Chondrocyte (in vitro differentiated cells): ENCODE measurements at regions not wholly inside any gene's neighbourhood (a gene's known extent, or its start where the extent isn't known, plus 50 kb on each side); places are given as distances from the start of the nearest gene placed in this dataset.

Experiments
- DNase-seq: peaks from one replicate; pipeline ENCODE4 v3.0.0; 2021; ENCODE audit warnings: mixed read lengths, low spot score
- H3K27ac Mint-ChIP-seq: one replicate; pipeline ENCODE4 v1.8.0; 2021; ENCODE audit warnings: mild to moderate bottlenecking, moderate library complexity, mixed read lengths; ENCODE audit not compliant: unreplicated experiment
- H3K27me3 Mint-ChIP-seq: 2 replicates; pipeline ENCODE4 v1.8.0; 2021; ENCODE audit warnings: low read depth, mixed read lengths
- H3K36me3 Mint-ChIP-seq: 2 replicates; pipeline ENCODE4 v1.8.0; 2021; ENCODE audit warnings: low read depth, mixed read lengths
- H3K4me1 Mint-ChIP-seq: 2 replicates; pipeline ENCODE4 v1.8.0; 2021; ENCODE audit warnings: low read depth, mild to moderate bottlenecking, mixed read lengths
- H3K4me3 Mint-ChIP-seq: one replicate; pipeline ENCODE4 v1.8.0; 2021; ENCODE audit warnings: mild to moderate bottlenecking, moderate library complexity, mixed read lengths; ENCODE audit not compliant: unreplicated experiment
- H3K9me3 Mint-ChIP-seq: 2 replicates; pipeline ENCODE4 v1.8.0; 2021; ENCODE audit warnings: low read depth, mixed read lengths
- CTCF ChIP-seq: fragments of 200-600 bp; sonication (generic); IDR thresholded peaks from 2 replicates; pipeline ENCODE4 v1.5.0; 2021; ENCODE audit warnings: antibody characterized with exemption, mild to moderate bottlenecking, moderate library complexity

DNA sequence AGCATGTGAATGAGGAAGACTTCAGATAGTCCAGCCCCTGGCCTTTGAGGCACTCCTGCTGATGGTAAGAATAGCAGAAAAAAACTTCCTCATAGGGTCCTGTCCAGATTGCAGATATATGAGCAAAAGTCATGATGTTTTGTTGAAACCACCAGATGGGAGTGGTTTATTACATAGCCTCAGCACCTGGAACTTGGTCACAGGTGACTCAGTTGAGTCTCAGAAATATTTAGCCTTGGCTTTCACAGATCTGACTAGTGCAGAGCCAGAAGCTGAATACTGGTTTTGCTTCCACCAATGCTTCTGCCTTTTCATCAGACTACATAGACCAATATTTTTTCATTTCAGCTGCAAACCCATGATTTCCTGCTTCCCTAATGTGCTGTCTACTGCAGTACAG, 994.9 kb upstream of the SLIT2 start:
- no peak for DNase-seq
- H3K9me3 Mint-ChIP-seq: peaks cover 15% of the 10 kb centered on the region
- no peaks in the 10 kb centered on the region for H3K27me3 Mint-ChIP-seq
- H3K4me1 Mint-ChIP-seq: peaks cover 3% of the 10 kb centered on the region
- no peak for TF ChIP-seq CTCF
- H3K4me3 Mint-ChIP-seq: no peak overlapping the region
- no peak overlapping the region for H3K27ac Mint-ChIP-seq
- no peaks in the 10 kb centered on the region for H3K36me3 Mint-ChIP-seq

- no peak overlapping the region for H3K27ac Mint-ChIP-seq
- H3K9me3 Mint-ChIP-seq: peaks cover 15% of the 10 kb centered on the region
- no peak for DNase-seq
- TF ChIP-seq CTCF: no peak
- peaks cover 3% of the 10 kb centered on the region for H3K4me1 Mint-ChIP-seq
- no peaks in the 10 kb centered on the region for H3K27me3 Mint-ChIP-seq
- no peaks in the 10 kb centered on the region for H3K36me3 Mint-ChIP-seq
- no peak overlapping the region for H3K4me3 Mint-ChIP-seq
Measured at GRCh38 chr4:19254486-19254885, 997.2 kb upstream of the SLIT2 start.

DNA sequence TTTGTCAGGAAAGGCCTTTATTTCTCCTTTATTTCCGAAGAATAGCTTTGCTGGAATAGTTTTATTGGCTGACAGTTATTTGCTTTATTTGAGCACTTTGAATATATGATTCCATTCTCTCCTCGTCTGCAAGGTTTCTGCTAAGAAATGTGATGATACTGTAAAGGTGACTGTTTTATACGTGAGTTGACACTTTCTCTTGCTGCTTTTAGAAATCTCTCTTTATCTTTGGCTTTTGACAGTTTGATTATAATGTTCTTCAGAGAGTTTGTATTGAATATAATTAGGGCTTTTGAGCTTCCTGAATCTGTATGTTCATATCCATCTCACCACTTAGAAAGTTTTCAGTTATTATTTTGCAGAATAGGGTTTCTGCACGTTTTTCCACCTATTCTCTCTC, 1003.7 kb upstream of the SLIT2 start:
- no peak for DNase-seq
- H3K4me1 Mint-ChIP-seq: no peaks in the 10 kb centered on the region
- no peak overlapping the region for H3K27ac Mint-ChIP-seq
- no peak overlapping the region for H3K4me3 Mint-ChIP-seq
- TF ChIP-seq CTCF: no peak
- H3K27me3 Mint-ChIP-seq: no peaks in the 10 kb centered on the region
- no peaks in the 10 kb centered on the region for H3K36me3 Mint-ChIP-seq
- H3K9me3 Mint-ChIP-seq: peaks cover 3% of the 10 kb centered on the region

- Mint-ChIP-seq H3K27me3 (no peaks in the 10 kb centered on the region), H3K4me1 (peaks cover 3% of the 10 kb centered on the region), H3K36me3 (no peaks in the 10 kb centered on the region), H3K27ac (no peak overlapping the region), H3K4me3 (no peak overlapping the region), H3K9me3 (peaks cover 3% of the 10 kb centered on the region)
- DNase-seq: no peak
- no peak for TF ChIP-seq CTCF
Measured at GRCh38 chr4:19241895-19242294, 1009.8 kb upstream of the SLIT2 start.

GRCh38 chr4:19239565-19239964, 1012.1 kb upstream of the SLIT2 start:
- H3K4me3 Mint-ChIP-seq: no peak overlapping the region
- no peak for DNase-seq

More at GRCh38 chr4:19239565-19239964, 1012.1 kb upstream of the SLIT2 start:
- Mint-ChIP-seq H3K4me1 (peaks cover 3% of the 10 kb centered on the region), H3K36me3 (no peaks in the 10 kb centered on the region), H3K9me3 (no peaks in the 10 kb centered on the region), H3K27ac (no peak overlapping the region), H3K27me3 (no peaks in the 10 kb centered on the region)
- TF ChIP-seq CTCF: no peak
